Psoas muscle (tissue), 7 donors: ENCODE measurements at regions not wholly inside any gene's neighbourhood (a gene's known extent, or its start where the extent isn't known, plus 50 kb on each side); places are given as distances from the start of the nearest gene placed in this dataset.

Experiments
- ATAC-seq, 4 donors: fragments of 200-7000 bp; cut with Tn5 transposase; one replicate each; pipeline ENCODE4 v1.9.1; 2020; ENCODE audit warnings: moderate library complexity in 3 of 4, mild to moderate bottlenecking in 2 of 4
- DNase-seq, 2 donors: peaks; one replicate each; pipeline ENCODE4 v3.0.0-alpha.2; 2020
- H3K27ac ChIP-seq: fragments of 200-600 bp; one replicate; pipeline ENCODE4 v1.8.0; 2022
- H3K27me3 ChIP-seq, 3 donors: fragments of 200-600 bp in 1 of 3; one replicate each; pipeline versions ENCODE4 v1.6.1 to v1.8.0; 2013 to 2022; ENCODE audit warnings: low read length in 2 of 3, mild to moderate bottlenecking in 2 of 3, moderate library complexity in 1 of 3; ENCODE audit not compliant: insufficient read depth in 3 of 3
- H3K36me3 ChIP-seq, 2 donors: fragments of 200-600 bp in 1 of 2; one replicate each; pipeline versions ENCODE4 v1.6.1 to v1.8.0; 2013 to 2022; ENCODE audit warnings: low read depth in 1 of 2, mild to moderate bottlenecking in 1 of 2, moderate library complexity in 1 of 2; ENCODE audit not compliant: insufficient read depth in 1 of 2
- H3K4me1 ChIP-seq: fragments of 200-600 bp; one replicate; pipeline ENCODE4 v1.8.0; 2022
- H3K4me3 ChIP-seq: fragments of 200-600 bp; one replicate; pipeline ENCODE4 v1.8.0; 2022; ENCODE audit warnings: mild to moderate bottlenecking
- H3K9me3 ChIP-seq: fragments of 200-600 bp; one replicate; pipeline ENCODE4 v1.8.0; 2022
- WGBS, 3 donors: extraction: QIAGEN DNeasy Blood & Tissue Kit; methylation state at CpG; one replicate each; pipeline versions ENCODE4 v1.1.6 to v1.1.7; 2013; 5-methylcytosine and 5-hydroxymethylcytosine counted together
- intact Hi-C, 2 donors: fragments of 100-400 bp; cut with DNase I; formaldehyde crosslinking; loops; one replicate each; pipeline versions ENCODE4 v1.11.0 to v1.14.2; 2022
- TF ChIP-seq, protein P1 (sequence below): fragments of 200-600 bp; IDR thresholded peaks from one replicate; pipeline ENCODE4 v1.8.0; 2022; ENCODE audit warnings: antibody characterized with exemption
- donor health status: healthy with polysubstance abuse.
- donor health status: DM: no; HTN: no; CAD: no; lungs with moderate emphysema.
- donor health status: Bipolar disorder and iron deficiency.
- donor health status: healthy.
- donor health status: DM: yes; HTN: yes; CAD: no.
- donor health status: DM: no; HTN: no; CAD: no.
- donor health status: DM: yes; HTN: yes; CAD: no.

DNA sequence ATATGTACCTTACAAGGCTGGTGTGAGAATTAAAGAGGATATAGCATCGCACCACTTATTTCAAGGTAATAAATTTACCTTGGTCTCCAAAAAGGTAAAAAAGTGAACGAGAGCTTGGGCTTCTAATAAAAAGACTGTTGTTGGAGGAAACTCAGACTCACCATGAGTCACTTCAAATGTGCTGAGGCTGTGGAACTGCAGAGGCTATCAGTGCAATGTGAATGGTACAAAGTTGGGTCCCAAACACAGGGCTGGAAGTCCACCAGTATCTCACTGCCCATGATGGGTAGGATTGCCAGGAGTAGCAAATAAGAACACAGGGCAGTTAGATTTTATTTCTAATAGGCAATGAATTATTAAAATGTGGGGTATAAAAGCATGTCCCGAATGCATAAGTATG, 200.6 kb downstream of the MAFB start:
- no peaks in the 10 kb centered on the region for H3K4me1 ChIP-seq
- TF ChIP-seq, protein P1, sequence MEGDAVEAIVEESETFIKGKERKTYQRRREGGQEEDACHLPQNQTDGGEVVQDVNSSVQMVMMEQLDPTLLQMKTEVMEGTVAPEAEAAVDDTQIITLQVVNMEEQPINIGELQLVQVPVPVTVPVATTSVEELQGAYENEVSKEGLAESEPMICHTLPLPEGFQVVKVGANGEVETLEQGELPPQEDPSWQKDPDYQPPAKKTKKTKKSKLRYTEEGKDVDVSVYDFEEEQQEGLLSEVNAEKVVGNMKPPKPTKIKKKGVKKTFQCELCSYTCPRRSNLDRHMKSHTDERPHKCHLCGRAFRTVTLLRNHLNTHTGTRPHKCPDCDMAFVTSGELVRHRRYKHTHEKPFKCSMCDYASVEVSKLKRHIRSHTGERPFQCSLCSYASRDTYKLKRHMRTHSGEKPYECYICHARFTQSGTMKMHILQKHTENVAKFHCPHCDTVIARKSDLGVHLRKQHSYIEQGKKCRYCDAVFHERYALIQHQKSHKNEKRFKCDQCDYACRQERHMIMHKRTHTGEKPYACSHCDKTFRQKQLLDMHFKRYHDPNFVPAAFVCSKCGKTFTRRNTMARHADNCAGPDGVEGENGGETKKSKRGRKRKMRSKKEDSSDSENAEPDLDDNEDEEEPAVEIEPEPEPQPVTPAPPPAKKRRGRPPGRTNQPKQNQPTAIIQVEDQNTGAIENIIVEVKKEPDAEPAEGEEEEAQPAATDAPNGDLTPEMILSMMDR, result no peak
- ATAC-seq (no peak), DNase-seq (no peak)
- intact Hi-C loops, result no loop called here
- no peaks in the 10 kb centered on the region for H3K27me3 ChIP-seq
- no peaks in the 10 kb centered on the region for H3K36me3 ChIP-seq
- no peak overlapping the region for H3K27ac ChIP-seq
- 88 to 92% (median 90%) methylated on average over 3 of the region's 3 CpGs for WGBS, 3 donors
- no peaks in the 10 kb centered on the region for H3K9me3 ChIP-seq
- H3K4me3 ChIP-seq, result no peak overlapping the region

DNA sequence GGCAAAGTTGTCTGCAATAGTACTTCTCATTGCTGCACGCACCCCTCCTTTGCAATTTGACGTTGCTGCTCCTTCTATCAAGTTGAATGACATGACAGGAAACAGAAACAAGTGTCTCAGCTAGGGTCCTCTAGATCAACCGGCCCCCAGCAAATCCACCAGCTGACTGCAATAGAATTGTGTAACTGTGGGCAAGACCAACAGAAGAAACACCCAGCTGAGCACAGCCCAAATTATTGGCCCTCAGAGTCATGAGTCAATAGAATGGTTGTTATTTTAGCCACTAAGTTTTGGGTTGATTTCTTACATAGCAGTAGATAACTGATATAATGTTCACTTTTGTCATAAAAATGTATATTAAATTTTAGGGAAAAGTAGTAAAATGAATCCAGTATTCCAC, 202.7 kb downstream of the MAFB start:
- Histone ChIP-seq H3K4me3 (no peak overlapping the region), H3K9me3 (no peaks in the 10 kb centered on the region), H3K27me3 (no peaks in the 10 kb centered on the region), H3K4me1 (no peaks in the 10 kb centered on the region), H3K36me3 (no peaks in the 10 kb centered on the region), H3K27ac (no peak overlapping the region)
- TF ChIP-seq, protein P1, result no peak
- ATAC-seq (no peak), DNase-seq (no peak)
- intact Hi-C loops, result no loop called here
- 84 to 90% (median 88%) methylated on average over 3 of the region's 3 CpGs for WGBS, 3 donors

DNA sequence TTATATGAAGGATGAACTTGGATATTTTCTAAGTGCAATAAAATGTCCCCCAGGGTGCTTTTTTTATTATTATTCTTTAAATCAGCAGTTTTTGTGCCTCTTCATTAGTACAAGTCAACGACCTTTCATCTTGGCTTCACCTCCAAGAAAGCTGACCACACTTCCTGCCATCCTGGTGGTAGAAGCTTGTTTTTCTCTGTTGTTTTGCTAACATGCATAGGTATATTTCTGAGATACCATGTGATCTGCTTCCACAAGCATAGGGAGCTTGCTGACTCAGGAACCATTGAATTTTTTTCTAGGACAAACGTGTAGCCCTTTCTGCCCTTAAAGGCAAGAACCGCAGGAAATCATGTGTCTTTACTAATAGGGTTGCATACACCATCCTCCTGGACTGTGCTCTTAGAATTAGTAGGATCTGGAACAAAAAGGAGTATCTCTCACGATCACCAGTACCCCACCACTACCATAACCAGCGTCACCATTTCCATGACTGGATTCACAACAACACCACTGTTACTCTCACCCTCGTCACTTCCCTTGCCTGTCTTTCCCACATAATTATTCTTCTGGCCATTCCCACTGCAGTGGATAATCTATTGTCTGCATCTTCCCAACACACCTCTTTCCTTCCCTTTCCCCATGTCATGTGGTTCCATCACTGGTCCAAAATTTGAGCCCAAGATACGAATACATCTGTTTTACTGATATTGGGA, 207.1 kb downstream of the MAFB start:
- 80 to 84% (median 83%) methylated on average over 7 of the region's 7 CpGs for WGBS, 3 donors
- TF ChIP-seq, protein P1, result no peak

DNA sequence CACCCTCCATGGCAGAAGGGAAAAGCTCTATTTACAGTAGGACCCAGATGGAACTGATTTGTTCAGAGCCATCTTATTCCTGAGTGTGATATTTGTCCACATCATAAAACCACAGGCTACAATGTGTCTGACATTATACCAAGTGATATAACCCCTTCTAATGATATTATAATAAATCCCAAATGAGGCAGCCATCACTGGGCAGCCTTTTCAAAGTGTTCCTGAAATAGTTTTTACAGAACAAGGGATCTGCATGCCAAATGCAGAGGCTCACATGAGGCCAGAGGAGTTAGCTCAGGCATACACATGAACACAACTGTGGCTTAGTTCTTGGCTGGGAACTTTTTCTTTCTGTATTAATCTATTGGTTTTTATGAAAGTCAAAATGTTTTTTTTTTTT, 207.7 kb downstream of the MAFB start:
- ATAC-seq, result peak in 2 of 4 donors; percentile 46 to 51
- TF ChIP-seq, protein P1, result no peak
- Histone ChIP-seq H3K36me3 (no peaks in the 10 kb centered on the region), H3K27ac (no peak overlapping the region), H3K27me3 (no peaks in the 10 kb centered on the region), H3K4me3 (no peak overlapping the region), H3K4me1 (no peaks in the 10 kb centered on the region), H3K9me3 (no peaks in the 10 kb centered on the region)
- intact Hi-C loops, result no loop called here
- no peak for DNase-seq

More for the DNA sequence above, 207.1 kb downstream of the MAFB start:
- Histone ChIP-seq H3K27ac (no peak overlapping the region), H3K36me3 (no peaks in the 10 kb centered on the region), H3K27me3 (no peaks in the 10 kb centered on the region), H3K4me3 (no peak overlapping the region), H3K4me1 (no peaks in the 10 kb centered on the region), H3K9me3 (no peaks in the 10 kb centered on the region)
- no peak for ATAC-seq
- intact Hi-C loops, result no loop called here
- DNase-seq, result no peak

DNA sequence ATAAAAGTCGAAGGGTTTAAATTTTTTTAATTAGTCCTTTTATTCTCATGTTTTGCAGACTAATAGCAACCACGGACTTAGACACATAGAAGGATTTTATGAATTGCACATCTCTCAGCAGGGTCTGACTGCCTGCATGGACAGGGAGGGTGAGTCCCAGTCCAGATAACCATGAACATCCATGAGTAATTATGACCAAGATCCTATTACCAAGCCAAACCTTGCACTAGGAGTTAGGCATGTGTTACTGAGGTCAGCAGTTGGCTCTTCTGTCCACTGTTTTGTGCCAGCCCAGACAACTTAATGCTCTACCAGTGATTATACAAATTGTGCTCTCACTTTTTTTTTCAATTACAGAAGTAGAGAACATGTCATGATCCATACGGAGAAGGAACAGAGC, 211.2 kb downstream of the MAFB start:
- ATAC-seq (peak; percentile 80 to 97 (median 89)), DNase-seq (no peak)
- H3K27ac ChIP-seq, result no peak overlapping the region
- WGBS, 3 donors, result 28 to 44% (median 36%) methylated on average over 3 of the region's 3 CpGs
- intact Hi-C loops, result no loop called here
- H3K9me3 ChIP-seq, result no peaks in the 10 kb centered on the region
- H3K36me3 ChIP-seq, result no peaks in the 10 kb centered on the region
- H3K4me3 ChIP-seq, result no peak overlapping the region
- H3K4me1 ChIP-seq, result no peaks in the 10 kb centered on the region
- H3K27me3 ChIP-seq, result no peaks in the 10 kb centered on the region
- TF ChIP-seq, protein P1, result no peak
